Right lobe of liver (tissue), 4 donors: ENCODE measurements at regions not wholly inside any gene's neighbourhood (a gene's known extent, or its start where the extent isn't known, plus 50 kb on each side); places are given as distances from the start of the nearest gene placed in this dataset.

Source experiments
- POLR2A ChIP-seq: fragments of 450-650 bp; IDR thresholded peaks from one replicate; pipeline ENCODE4 v1.6.1; 2017; ENCODE audit warnings: antibody characterized with exemption, mild to moderate bottlenecking
- TF ChIP-seq, protein P1 (sequence below), 4 donors: fragments of 200-600 bp in 3 of 4; fragments of 450-650 bp in 1 of 4; IDR thresholded peaks; one replicate each; pipeline versions ENCODE4 v1.5.1 to v1.8.0; 2016 to 2022; ENCODE audit warnings: antibody characterized with exemption in 4 of 4, mild to moderate bottlenecking in 2 of 4
- donor health status: DM: no; HTN: no; CAD: no.
- donor health status: DM: no; HTN: no; CAD: no.
- donor health status: DM: no; HTN: yes; CAD: no.

- TF ChIP-seq, protein P1, sequence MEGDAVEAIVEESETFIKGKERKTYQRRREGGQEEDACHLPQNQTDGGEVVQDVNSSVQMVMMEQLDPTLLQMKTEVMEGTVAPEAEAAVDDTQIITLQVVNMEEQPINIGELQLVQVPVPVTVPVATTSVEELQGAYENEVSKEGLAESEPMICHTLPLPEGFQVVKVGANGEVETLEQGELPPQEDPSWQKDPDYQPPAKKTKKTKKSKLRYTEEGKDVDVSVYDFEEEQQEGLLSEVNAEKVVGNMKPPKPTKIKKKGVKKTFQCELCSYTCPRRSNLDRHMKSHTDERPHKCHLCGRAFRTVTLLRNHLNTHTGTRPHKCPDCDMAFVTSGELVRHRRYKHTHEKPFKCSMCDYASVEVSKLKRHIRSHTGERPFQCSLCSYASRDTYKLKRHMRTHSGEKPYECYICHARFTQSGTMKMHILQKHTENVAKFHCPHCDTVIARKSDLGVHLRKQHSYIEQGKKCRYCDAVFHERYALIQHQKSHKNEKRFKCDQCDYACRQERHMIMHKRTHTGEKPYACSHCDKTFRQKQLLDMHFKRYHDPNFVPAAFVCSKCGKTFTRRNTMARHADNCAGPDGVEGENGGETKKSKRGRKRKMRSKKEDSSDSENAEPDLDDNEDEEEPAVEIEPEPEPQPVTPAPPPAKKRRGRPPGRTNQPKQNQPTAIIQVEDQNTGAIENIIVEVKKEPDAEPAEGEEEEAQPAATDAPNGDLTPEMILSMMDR (IDR thresholded peaks at IDR 0.05) = no peak
- no peak for TF ChIP-seq POLR2A
Observed at GRCh38 chr5:37988454-37989046, 148.7 kb upstream of the GDNF start.
